ENCODE measurements at regions not wholly inside any gene's neighbourhood (a gene's known extent, or its start where the extent isn't known, plus 50 kb on each side); places are given as distances from the start of the nearest gene placed in this dataset.

DNA sequence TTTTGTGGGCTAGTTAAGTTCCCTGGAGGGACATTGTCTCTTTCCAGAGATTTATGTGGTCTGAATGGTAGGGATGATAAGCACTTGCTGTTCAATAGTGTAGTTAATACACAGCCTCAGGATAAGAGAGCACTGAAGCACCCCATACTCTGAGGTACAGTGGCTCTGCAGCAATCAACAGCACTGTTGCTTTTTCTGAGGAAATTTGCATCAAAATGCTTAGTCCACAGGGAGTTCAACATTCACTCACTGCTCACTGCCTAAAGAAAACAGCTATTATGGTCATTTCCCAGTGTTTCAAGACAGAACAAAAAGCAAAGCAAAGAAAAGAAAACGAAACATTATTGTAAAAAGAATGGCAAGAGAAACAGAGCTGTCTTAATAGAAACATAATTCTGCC, 441.9 kb downstream of the PLOD2 start:
- no peak overlapping the region for H3K27ac Mint-ChIP-seq (ENCODE audit: unreplicated experiment)
- no peaks in the 10 kb centered on the region for H3K9me3 Mint-ChIP-seq (ENCODE audit: low read depth, unreplicated experiment)
- BruUV-seq (replicated peaks) = no TSS peak
- no peaks in the 10 kb centered on the region for H3K36me3 Mint-ChIP-seq (ENCODE audit: insufficient read depth, unreplicated experiment)
- no peak for DNase-seq
- no peaks in the 10 kb centered on the region for H3K4me1 Mint-ChIP-seq (ENCODE audit: low read depth, unreplicated experiment)
- TF ChIP-seq, protein P1, sequence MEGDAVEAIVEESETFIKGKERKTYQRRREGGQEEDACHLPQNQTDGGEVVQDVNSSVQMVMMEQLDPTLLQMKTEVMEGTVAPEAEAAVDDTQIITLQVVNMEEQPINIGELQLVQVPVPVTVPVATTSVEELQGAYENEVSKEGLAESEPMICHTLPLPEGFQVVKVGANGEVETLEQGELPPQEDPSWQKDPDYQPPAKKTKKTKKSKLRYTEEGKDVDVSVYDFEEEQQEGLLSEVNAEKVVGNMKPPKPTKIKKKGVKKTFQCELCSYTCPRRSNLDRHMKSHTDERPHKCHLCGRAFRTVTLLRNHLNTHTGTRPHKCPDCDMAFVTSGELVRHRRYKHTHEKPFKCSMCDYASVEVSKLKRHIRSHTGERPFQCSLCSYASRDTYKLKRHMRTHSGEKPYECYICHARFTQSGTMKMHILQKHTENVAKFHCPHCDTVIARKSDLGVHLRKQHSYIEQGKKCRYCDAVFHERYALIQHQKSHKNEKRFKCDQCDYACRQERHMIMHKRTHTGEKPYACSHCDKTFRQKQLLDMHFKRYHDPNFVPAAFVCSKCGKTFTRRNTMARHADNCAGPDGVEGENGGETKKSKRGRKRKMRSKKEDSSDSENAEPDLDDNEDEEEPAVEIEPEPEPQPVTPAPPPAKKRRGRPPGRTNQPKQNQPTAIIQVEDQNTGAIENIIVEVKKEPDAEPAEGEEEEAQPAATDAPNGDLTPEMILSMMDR (IDR thresholded peaks at IDR 0.05; ENCODE audit: unreplicated experiment) = no peak
- intact Hi-C loops (cut with micrococcal nuclease; ENCODE audit: unreplicated experiment) = no loop called here
- no peaks in the 10 kb centered on the region for H3K27me3 Mint-ChIP-seq (ENCODE audit: unreplicated experiment)
- H3K4me3 Mint-ChIP-seq (ENCODE audit: low read depth, unreplicated experiment) = no peak overlapping the region
- CTCF ChIA-PET = no interaction called here

DNA sequence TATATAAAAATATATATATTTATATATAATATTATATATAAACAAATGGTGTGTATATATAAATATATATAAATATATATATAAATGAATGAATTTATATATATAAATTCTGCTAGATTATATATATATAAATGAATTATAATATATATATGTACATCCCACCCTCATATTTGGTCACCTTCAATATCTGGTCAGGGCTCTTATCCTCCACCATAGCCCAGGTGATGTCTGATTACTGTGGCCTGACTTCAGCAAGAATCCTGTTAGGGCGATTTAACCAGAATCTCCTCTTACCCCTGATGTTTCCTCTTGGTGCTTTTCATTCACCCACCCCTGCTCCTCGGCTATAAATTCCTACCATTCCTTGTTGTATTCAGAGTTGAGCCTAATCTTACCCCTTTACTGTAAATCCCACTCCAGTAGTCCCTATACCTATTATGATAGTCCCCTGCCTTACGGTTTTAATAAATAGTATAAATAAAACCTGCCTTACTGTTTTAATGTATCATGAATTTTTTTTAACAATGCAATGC, 439.6 kb downstream of the PLOD2 start:
- Mint-ChIP-seq H3K4me3 (ENCODE audit: low read depth, unreplicated experiment) (no peak overlapping the region), H3K27me3 (ENCODE audit: unreplicated experiment) (no peaks in the 10 kb centered on the region), H3K9me3 (ENCODE audit: low read depth, unreplicated experiment) (no peaks in the 10 kb centered on the region), H3K36me3 (ENCODE audit: insufficient read depth, unreplicated experiment) (no peaks in the 10 kb centered on the region), H3K4me1 (ENCODE audit: low read depth, unreplicated experiment) (no peaks in the 10 kb centered on the region), H3K27ac (ENCODE audit: unreplicated experiment) (no peak overlapping the region)
- no peak for DNase-seq
- intact Hi-C loops (cut with micrococcal nuclease; ENCODE audit: unreplicated experiment) = no loop called here
- CTCF ChIA-PET = no interaction called here
- BruUV-seq (replicated peaks) = no TSS peak
- TF ChIP-seq, protein P1 (IDR thresholded peaks at IDR 0.05; ENCODE audit: unreplicated experiment) = no peak

DNA sequence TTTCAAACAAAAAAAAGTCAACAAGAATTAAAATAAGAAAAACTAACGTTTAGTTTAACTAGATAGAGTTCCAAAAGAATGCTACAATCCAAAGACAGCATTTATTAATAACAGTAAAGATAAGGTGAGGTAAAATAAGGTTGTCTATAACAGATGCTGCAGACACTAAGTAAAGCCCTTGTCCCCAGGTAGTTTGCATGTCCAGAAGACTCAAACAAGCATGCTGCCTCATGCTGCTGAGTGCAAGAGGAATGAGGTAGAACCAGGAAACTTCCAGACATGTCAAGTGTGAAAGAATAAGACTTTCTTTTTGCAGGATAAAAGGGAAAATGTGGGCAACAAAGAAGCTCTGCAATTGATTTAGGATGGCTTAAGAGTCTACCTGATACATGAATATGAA, 439.2 kb downstream of the PLOD2 start:
- Mint-ChIP-seq H3K4me1 (ENCODE audit: low read depth, unreplicated experiment) (no peaks in the 10 kb centered on the region), H3K27me3 (ENCODE audit: unreplicated experiment) (no peaks in the 10 kb centered on the region), H3K4me3 (ENCODE audit: low read depth, unreplicated experiment) (no peak overlapping the region), H3K36me3 (ENCODE audit: insufficient read depth, unreplicated experiment) (no peaks in the 10 kb centered on the region), H3K27ac (ENCODE audit: unreplicated experiment) (no peak overlapping the region), H3K9me3 (ENCODE audit: low read depth, unreplicated experiment) (no peaks in the 10 kb centered on the region)
- CTCF ChIA-PET = no interaction called here
- intact Hi-C loops (cut with micrococcal nuclease; ENCODE audit: unreplicated experiment) = no loop called here
- no peak for DNase-seq
- TF ChIP-seq, protein P1 (IDR thresholded peaks at IDR 0.05; ENCODE audit: unreplicated experiment) = no peak
- BruUV-seq (replicated peaks) = no TSS peak

DNA sequence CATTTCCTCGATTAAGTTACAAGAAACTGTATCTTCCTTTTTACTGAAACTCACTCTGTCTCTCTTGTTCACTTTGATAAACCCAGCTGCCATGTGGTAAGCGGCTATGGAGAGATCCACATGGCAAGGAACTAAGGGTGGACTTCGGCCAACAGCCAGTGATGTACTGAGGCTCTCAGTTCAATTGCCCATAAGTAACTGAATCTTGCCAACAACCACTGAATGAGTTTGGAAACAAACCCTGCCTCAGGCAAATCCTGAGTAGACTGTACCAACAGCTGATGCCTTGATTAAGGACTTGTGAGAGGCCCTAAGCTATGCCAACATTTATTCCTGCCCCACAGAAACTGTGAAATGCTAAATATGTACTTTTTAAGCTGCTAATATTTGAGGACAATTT, 433.5 kb downstream of the PLOD2 start:
- TF ChIP-seq, protein P1 (IDR thresholded peaks at IDR 0.05; ENCODE audit: unreplicated experiment) = no peak
- intact Hi-C loops (cut with micrococcal nuclease; ENCODE audit: unreplicated experiment) = no loop called here
- Mint-ChIP-seq H3K27ac (ENCODE audit: unreplicated experiment) (no peak overlapping the region), H3K36me3 (ENCODE audit: insufficient read depth, unreplicated experiment) (no peaks in the 10 kb centered on the region), H3K4me1 (ENCODE audit: low read depth, unreplicated experiment) (no peaks in the 10 kb centered on the region), H3K4me3 (ENCODE audit: low read depth, unreplicated experiment) (no peak overlapping the region), H3K9me3 (ENCODE audit: low read depth, unreplicated experiment) (no peaks in the 10 kb centered on the region), H3K27me3 (ENCODE audit: unreplicated experiment) (no peaks in the 10 kb centered on the region)
- no TSS peak for BruUV-seq (replicated peaks)
- no peak for DNase-seq
- CTCF ChIA-PET = interaction anchor here (0.6 kb wide), 2 partner anchors 233 to 987 kb away, joined by 3 to 4 read pairs; no protein-coding TSS in a partner anchor

Measured in Calu3 (cell line).